ENCODE measurements at regions not wholly inside any gene's neighbourhood (a gene's known extent, or its start where the extent isn't known, plus 50 kb on each side); places are given as distances from the start of the nearest gene placed in this dataset.

DNA sequence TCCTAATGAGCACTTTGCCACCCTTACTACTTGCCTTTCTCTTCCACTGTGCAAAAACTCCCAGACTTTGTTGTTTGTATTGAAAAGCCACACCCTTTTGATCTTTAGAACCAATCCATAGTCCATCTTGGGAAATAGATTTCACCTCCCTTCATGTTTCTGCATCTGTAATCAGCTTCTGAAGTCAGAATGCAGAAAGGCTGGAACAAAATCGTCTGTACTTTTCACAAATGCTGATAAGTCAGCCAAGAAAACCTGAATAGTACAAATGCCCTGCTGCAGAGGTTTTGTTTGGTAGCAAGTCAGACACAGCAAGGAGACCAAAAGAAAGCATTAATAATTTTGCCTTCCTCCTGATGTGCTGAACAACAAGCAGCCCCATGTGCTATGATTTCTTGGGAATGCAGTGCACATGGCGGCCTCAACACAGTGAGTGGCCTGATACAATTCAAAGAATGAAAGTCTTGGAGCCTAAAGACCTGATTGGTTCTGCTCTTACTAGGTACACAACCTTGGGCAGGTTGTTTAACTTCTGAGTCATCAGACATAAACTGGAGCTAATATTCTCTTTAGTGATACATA, 59.2 kb upstream of the STK32A start:
- TF ChIP-seq, protein P1, sequence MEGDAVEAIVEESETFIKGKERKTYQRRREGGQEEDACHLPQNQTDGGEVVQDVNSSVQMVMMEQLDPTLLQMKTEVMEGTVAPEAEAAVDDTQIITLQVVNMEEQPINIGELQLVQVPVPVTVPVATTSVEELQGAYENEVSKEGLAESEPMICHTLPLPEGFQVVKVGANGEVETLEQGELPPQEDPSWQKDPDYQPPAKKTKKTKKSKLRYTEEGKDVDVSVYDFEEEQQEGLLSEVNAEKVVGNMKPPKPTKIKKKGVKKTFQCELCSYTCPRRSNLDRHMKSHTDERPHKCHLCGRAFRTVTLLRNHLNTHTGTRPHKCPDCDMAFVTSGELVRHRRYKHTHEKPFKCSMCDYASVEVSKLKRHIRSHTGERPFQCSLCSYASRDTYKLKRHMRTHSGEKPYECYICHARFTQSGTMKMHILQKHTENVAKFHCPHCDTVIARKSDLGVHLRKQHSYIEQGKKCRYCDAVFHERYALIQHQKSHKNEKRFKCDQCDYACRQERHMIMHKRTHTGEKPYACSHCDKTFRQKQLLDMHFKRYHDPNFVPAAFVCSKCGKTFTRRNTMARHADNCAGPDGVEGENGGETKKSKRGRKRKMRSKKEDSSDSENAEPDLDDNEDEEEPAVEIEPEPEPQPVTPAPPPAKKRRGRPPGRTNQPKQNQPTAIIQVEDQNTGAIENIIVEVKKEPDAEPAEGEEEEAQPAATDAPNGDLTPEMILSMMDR (IDR thresholded peaks at IDR 0.05; ENCODE audit: insufficient read depth, low read depth, low read length): no peak
- no peak for TF ChIP-seq EZH2 (IDR thresholded peaks at IDR 0.05; ENCODE audit: insufficient read depth, low read length)

Data from astrocyte (in vitro differentiated cells and primary cell).